Ammon's horn (tissue), 1 donor: ENCODE measurements at regions not wholly inside any gene's neighbourhood (a gene's known extent, or its start where the extent isn't known, plus 50 kb on each side); places are given as distances from the start of the nearest gene placed in this dataset.
"Not testable (repeated sequence)": the region's sequence is repeated elsewhere in the genome, so short reads cannot be mapped to it uniquely, and the experiment has no call there.

Experiments used
- DNase-seq: peaks from one replicate; pipeline ENCODE4 v3.0.0-alpha.2; 2016; ENCODE audit warnings: low spot score

GRCh38 chr6:33507261-33507660 is 52.9 kb downstream of the ZBTB9 start:
- DNase-seq: no peak

GRCh38 chr6:33508935-33509926 is 54.9 kb downstream of the ZBTB9 start:
- DNase-seq: peak; percentile 10

- no peak for DNase-seq
Measured at GRCh38 chr6:33513213-33513612, 58.8 kb downstream of the ZBTB9 start.

- DNase-seq: no peak
Measured at GRCh38 chr6:33516726-33517125, 62.4 kb downstream of the ZBTB9 start.

- DNase-seq: not testable (repeated sequence)
Measured at GRCh38 chr6:33520636-33521488, 59.2 kb downstream of the BAK1 start.

GRCh38 chr6:33521489-33522091 is 58.5 kb downstream of the BAK1 start:
- no peak for DNase-seq
